ENCODE measurements at regions not wholly inside any gene's neighbourhood (a gene's known extent, or its start where the extent isn't known, plus 50 kb on each side); places are given as distances from the start of the nearest gene placed in this dataset.
"Not testable (repeated sequence)": the region's sequence is repeated elsewhere in the genome, so short reads cannot be mapped to it uniquely, and the experiment has no call there.

GRCh38 chr2:242080575-242081214 lies 211.2 kb downstream of the RTP5 start:
- not testable (repeated sequence) for DNase-seq

- not testable (repeated sequence) for DNase-seq
Observed at GRCh38 chr2:242084034-242084433, 214.5 kb downstream of the RTP5 start.

- not testable (repeated sequence) for DNase-seq
Observed at GRCh38 chr2:242085024-242085674, 215.6 kb downstream of the RTP5 start.

GRCh38 chr2:242085941-242086621 lies 216.6 kb downstream of the RTP5 start:
- DNase-seq = no peak

- not testable (repeated sequence) for DNase-seq
Observed at GRCh38 chr2:242088044-242088443, 218.5 kb downstream of the RTP5 start.

GRCh38 chr2:242088471-242089212 lies 219.1 kb downstream of the RTP5 start:
- DNase-seq = peak; percentile 88

GRCh38 chr2:242089213-242089549 lies 219.7 kb downstream of the RTP5 start:
- not testable (repeated sequence) for DNase-seq

- not testable (repeated sequence) for DNase-seq
Observed at GRCh38 chr2:242097278-242097677, 227.7 kb downstream of the RTP5 start.

- no peak for DNase-seq
Observed at GRCh38 chr2:242098034-242098433, 228.5 kb downstream of the RTP5 start.

- DNase-seq = no peak
Observed at GRCh38 chr2:242098445-242099128, 229.1 kb downstream of the RTP5 start.

GRCh38 chr2:242103093-242103492 lies 233.6 kb downstream of the RTP5 start:
- not testable (repeated sequence) for DNase-seq

- not testable (repeated sequence) for DNase-seq
Observed at GRCh38 chr2:242104202-242104956, 234.8 kb downstream of the RTP5 start.

- not testable (repeated sequence) for DNase-seq
Observed at GRCh38 chr2:242107065-242107464, 237.5 kb downstream of the RTP5 start.

GRCh38 chr2:242108797-242109500 lies 239.4 kb downstream of the RTP5 start:
- DNase-seq = not testable (repeated sequence)

- not testable (repeated sequence) for DNase-seq
Observed at GRCh38 chr2:242109819-242110218, 240.3 kb downstream of the RTP5 start.

- not testable (repeated sequence) for DNase-seq
Observed at GRCh38 chr2:242111954-242112353, 242.4 kb downstream of the RTP5 start.

GRCh38 chr2:242113492-242113891 lies 244.0 kb downstream of the RTP5 start:
- DNase-seq = not testable (repeated sequence)

- not testable (repeated sequence) for DNase-seq
Observed at GRCh38 chr2:242116676-242117075, 247.1 kb downstream of the RTP5 start.

- DNase-seq = not testable (repeated sequence)
Observed at GRCh38 chr2:242117305-242117704, 247.8 kb downstream of the RTP5 start.

GRCh38 chr2:242119682-242120081 lies 250.2 kb downstream of the RTP5 start:
- DNase-seq = not testable (repeated sequence)

- DNase-seq = not testable (repeated sequence)
Observed at GRCh38 chr2:242130682-242131081, 261.2 kb downstream of the RTP5 start.
